PFSK-1 (cell line): ENCODE measurements at regions not wholly inside any gene's neighbourhood (a gene's known extent, or its start where the extent isn't known, plus 50 kb on each side); places are given as distances from the start of the nearest gene placed in this dataset.

Experiments used
- FOXP2 ChIP-seq: optimal IDR thresholded peaks from 2 replicates; pipeline ENCODE3; 2011; ENCODE audit warnings: borderline replicate concordance, control low read depth, inconsistent platforms; ENCODE audit not compliant: insufficient read depth; ENCODE audit errors: extremely low read length, extremely low read depth
- POLR2AphosphoS5 ChIP-seq: IDR thresholded peaks from 2 replicates; pipeline ENCODE4 v1.6.1; 2012; ENCODE audit warnings: low read depth, mild to moderate bottlenecking, control low read depth, low read length, moderate library complexity
- SIN3A ChIP-seq: IDR thresholded peaks from 2 replicates; pipeline ENCODE4 v1.6.1; 2012; ENCODE audit warnings: mild to moderate bottlenecking, low read length, moderate library complexity, borderline replicate concordance; ENCODE audit not compliant: insufficient read depth
- TAF1 ChIP-seq: IDR thresholded peaks from 2 replicates; pipeline ENCODE4 v1.6.1; 2012; ENCODE audit warnings: low read length, control low read depth, borderline replicate concordance; ENCODE audit not compliant: insufficient read depth
- TF ChIP-seq, protein P1 (sequence below), 2 experiments: IDR thresholded peaks; 2 replicates each; pipeline versions ENCODE4 v1.6.1 to v1.8.0; 2011 to 2012; ENCODE audit warnings: low read depth in 2 of 2, low read length in 2 of 2, control low read depth in 1 of 2, inconsistent platforms in 1 of 2, mild to moderate bottlenecking in 1 of 2, moderate library complexity in 1 of 2; ENCODE audit not compliant: insufficient read depth in 1 of 2

DNA sequence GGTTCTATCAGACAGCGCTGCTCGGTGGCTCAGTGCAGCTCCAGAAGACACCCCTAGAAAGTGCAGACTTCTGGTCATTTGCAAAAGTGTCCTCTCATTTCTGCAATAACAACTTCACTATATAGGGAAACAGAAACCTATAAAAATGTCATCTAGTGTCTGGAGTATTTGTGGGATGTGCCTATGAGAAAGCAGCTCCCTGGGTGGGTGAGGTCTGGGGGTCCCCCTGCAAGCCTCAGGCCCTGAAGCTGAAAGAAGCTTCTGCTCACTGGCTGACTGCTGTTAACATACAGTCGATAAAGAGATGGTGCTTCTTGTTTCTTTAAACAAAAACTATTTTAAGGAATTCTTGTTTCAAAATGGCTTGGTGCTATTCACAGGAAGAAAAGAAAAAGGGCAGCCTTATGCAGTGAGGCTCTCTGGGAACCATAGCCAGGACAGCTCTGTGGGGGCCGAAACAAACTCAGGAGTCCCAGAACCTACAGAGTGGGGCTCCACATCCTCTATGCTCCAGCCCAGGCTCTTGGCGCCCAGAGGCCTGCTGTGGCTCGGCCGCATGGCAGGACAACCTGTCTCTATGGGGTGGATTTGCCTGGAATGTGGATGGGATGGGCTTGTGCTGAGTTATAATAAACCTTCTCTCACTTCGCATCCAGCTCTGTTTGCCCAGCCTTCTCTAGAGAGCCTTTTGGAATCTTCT, 109.7 kb downstream of the BANF2 start:
- TF ChIP-seq, protein P1, sequence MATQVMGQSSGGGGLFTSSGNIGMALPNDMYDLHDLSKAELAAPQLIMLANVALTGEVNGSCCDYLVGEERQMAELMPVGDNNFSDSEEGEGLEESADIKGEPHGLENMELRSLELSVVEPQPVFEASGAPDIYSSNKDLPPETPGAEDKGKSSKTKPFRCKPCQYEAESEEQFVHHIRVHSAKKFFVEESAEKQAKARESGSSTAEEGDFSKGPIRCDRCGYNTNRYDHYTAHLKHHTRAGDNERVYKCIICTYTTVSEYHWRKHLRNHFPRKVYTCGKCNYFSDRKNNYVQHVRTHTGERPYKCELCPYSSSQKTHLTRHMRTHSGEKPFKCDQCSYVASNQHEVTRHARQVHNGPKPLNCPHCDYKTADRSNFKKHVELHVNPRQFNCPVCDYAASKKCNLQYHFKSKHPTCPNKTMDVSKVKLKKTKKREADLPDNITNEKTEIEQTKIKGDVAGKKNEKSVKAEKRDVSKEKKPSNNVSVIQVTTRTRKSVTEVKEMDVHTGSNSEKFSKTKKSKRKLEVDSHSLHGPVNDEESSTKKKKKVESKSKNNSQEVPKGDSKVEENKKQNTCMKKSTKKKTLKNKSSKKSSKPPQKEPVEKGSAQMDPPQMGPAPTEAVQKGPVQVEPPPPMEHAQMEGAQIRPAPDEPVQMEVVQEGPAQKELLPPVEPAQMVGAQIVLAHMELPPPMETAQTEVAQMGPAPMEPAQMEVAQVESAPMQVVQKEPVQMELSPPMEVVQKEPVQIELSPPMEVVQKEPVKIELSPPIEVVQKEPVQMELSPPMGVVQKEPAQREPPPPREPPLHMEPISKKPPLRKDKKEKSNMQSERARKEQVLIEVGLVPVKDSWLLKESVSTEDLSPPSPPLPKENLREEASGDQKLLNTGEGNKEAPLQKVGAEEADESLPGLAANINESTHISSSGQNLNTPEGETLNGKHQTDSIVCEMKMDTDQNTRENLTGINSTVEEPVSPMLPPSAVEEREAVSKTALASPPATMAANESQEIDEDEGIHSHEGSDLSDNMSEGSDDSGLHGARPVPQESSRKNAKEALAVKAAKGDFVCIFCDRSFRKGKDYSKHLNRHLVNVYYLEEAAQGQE (IDR thresholded peaks at IDR 0.05; ENCODE audit: insufficient read depth in 1 of 2, low read depth in 2 of 2, low read length in 2 of 2), result no peak
- TF ChIP-seq SIN3A, result no peak
- TF ChIP-seq POLR2AphosphoS5, result no peak
- no peak for TF ChIP-seq TAF1
- no peak for TF ChIP-seq FOXP2
